Umbilical cord (tissue), 1 donor: ENCODE measurements at regions not wholly inside any gene's neighbourhood (a gene's known extent, or its start where the extent isn't known, plus 50 kb on each side); places are given as distances from the start of the nearest gene placed in this dataset.

Experiments
- DNase-seq: peaks from one replicate; pipeline ENCODE4 v3.0.0-alpha.2; 2015; ENCODE audit warnings: low spot score

GRCh38 chr22:27336151-27337090 is 465.1 kb downstream of the MN1 start:
- DNase-seq = no peak

DNA sequence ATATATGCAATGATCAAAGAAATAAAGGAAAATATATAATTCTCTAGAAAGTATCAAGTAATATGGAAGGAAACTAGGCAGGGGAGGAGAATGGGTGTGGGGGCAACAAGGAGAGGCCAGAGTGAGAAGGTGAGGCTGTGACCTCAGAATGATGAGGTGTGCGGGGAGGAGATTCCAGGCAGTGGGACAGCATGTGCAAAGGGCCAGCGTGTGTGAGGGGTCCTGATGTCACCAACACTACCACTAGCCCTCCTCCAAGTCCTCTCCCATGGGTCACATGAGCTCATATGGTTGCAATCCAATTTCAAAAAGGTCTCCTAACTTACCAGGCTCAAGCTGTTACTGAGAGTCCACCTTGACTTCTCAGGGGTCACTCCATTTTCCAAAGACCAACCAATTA is 463.9 kb downstream of the MN1 start:
- no peak for DNase-seq

GRCh38 chr22:27340047-27340446 is 461.5 kb downstream of the MN1 start:
- no peak for DNase-seq

GRCh38 chr22:27344546-27344945 is 457.0 kb downstream of the MN1 start:
- DNase-seq = peak; percentile 55

- DNase-seq = no peak
Measured at GRCh38 chr22:27345691-27346090, 455.9 kb downstream of the MN1 start.

DNA sequence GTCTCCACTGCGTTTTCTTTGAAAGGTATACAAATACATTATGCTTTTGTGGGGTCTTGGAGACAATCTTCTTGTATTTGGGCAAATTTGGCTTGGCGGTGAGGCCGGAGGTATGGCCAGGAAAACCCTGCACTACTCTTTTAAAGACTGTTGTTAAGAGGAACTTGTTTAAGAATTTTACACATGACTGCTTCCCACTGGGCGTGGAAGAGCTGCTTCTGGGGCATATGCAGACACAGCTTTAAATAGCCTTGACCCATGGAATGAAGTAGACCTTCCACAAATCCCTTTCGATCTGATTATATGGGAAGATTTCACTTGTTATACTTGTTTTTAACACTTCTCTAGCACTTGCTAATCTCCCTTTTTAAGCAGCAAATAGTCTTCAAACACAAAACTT is 453.6 kb downstream of the MN1 start:
- DNase-seq = no peak

- no peak for DNase-seq
Measured at GRCh38 chr22:27348634-27349033, 452.9 kb downstream of the MN1 start.

DNA sequence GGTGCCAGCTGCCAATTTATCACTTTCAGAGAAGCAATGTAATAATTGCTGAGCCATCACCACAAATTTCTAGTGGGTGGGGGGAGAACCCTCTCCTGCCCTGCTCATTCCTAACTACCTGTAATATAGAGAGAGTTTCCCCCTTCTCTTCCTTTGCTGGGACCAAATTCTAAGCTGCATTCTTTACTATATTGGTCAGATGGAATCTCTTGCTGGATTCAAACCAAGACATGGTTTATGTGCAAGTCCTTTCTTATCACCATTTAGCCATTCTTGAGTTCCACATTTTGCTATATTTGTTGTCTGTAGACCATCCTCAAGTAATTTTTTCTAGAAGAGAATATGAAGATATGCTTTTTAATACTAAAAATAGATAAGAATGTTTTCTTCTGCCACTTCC is 452.1 kb downstream of the MN1 start:
- DNase-seq = no peak

DNA sequence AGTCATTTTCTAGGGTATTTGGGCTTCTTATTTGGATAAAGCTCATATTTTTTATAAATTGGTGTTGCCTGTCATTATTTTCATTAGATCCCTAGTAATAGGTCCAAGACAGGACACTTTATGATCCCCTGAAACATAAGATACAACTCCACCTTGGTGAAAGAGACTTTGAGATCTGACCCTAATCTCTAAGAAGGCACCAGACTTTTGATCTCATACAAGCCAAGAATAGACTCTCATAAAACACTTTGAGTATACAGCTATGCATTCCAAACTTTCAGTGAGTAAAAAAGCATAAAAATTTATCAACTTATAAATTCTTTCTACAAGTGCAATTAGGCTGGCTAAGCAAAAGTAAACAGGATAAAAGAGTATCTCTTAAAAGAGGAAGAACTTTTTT is 451.2 kb downstream of the MN1 start:
- DNase-seq = no peak

DNA sequence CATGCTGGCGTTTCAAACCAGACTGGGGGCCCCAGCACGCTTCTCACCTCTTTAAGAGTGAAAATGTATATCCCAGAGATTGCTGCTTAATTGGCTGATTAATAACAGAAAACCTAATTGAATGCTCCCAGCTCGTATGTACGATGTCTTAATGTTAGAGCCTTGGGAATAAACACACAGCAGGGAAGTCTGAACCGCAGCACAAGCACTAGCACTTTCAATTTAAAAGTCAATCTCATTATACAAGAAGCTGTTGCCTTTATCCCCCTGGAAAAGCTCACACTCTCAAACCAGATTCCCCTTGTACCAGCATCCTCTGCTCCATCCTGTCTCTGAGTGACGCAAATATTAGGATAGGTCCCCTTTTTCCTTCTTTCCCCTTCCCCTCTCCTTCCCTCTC is 449.1 kb downstream of the MN1 start:
- DNase-seq = no peak

- DNase-seq = no peak
Measured at GRCh38 chr22:27358096-27358870, 443.3 kb downstream of the MN1 start.

- no peak for DNase-seq
Measured at GRCh38 chr22:27370269-27370668, 431.3 kb downstream of the MN1 start.

DNA sequence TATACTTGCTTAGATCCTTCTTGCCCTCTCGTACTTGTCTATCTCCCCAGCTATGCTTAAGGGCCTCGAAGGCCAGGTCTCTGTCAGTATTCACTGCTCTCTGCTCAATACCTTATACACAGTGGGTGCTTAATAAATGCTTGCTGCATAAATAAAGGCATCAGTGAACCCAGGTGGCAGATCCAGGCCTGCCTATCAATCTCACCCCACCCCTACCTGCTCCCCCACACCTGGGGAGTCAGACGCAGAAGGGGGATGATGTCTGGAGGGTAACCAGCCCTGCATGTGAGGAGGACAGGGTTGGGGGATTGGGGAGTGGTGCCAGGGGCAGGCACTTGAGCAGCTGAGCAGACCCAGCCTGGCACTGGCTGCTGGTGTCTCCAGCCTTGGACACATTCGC is 430.6 kb downstream of the MN1 start:
- no peak for DNase-seq

DNA sequence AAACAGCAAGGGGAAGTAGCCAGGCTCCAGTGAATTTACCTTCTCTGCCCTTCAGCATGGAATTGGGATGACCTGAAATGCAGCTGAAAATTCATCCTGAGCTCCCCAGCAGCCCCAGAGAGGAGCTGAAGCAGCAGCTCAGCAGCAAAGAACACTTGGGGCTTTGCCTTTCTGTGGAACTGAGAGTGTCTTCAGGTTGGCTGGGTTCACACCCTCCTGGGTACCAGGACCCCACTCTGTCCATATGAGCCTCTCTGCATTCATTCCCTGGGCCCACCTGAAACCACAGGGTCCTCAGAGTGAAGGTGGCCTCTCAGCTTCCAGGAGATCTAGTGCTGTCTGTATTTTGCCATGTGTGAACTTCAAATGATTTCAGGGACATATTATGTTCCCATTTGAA is 429.2 kb downstream of the MN1 start:
- no peak for DNase-seq

DNA sequence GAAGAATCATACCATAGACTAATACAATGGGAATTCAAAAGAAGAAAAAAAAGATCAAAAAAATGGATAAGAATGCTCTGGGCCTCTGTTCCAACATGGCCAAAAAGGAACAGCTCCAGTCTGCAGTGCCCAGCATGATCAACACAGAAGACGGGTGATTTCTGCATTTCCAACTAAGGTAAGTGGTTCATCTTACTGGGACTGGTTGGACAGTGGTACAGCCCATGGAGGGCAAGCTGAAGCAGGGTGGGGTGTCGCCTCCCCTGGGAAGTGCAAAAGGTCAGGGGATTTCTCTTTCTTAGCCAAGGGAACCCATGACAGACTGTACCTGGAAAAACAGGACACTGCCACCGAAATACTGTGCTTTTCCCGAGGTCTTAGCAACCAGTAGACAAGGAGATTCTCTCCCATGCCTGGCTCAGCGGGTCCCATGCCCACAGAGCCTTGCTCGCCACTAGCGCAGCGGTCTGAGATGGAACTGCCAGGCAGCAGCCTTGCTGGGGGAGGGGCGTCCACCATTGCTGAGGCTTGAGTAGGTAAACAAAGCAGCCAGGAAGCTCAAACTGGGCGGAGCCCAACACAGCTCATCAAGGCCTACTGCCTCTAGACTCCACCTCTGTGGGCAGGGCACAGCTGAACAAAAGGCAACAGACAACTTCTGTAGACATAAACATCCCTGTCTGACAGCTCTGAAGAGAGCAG is 428.4 kb downstream of the MN1 start:
- DNase-seq = no peak

DNA sequence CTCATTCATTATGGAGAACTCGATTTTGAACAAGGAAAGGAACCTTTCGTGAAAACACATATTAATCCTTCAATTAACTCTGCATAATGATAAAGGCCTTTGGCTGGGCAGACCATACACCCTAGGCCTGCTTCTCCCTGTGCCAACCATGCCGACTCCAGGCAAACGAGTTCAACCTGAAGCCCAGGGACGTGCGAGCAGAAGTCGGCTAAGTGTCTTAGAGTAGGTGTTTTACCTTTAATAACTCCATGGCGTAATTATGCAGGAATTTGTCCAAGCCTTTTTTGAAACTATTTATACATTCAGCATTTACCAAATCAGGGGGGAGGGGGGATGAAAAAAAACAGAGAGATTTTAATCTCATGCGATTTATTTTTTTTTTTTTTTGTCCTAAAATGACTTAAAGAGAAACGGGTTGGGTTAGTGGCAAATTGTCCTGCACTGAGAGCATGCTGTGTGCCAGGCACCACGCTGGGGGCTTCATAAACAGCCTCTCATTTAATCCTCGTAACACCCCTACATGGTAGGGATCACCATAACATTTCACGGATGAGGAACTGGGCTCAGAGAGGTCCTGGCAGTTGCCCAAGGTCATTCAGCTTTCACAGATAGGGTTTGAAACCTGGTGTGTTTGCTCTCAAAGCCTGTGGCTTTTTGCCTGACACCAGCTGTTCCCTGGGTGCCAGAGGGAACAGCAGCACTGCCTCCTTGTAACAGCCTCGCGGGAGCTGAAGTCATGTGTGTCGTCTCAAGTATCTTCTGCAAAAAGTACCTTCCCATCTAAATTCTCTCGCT is 423.9 kb downstream of the MN1 start:
- DNase-seq = no peak

- no peak for DNase-seq
Measured at GRCh38 chr22:27378311-27378800, 423.2 kb downstream of the MN1 start.

- no peak for DNase-seq
Measured at GRCh38 chr22:27378995-27379394, 422.6 kb downstream of the MN1 start.

DNA sequence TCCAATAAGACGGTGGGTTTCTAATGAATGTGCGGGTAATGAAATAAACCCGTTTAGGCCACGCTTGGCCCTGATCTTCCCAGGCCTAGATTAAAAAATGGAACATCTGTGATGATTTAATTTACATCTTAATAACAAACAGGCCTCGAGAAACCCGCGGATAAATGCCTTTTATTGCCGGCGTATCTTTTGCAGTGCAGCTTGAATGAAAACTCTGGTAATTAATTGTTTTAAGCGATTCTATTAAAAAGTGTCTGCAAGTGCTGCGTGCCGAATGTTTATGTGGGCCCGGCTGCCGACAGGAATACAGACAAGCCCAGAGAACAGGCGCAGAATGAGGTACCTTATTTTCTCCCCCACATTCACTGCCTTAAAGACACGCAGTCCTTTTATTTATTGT is 420.7 kb downstream of the MN1 start:
- no peak for DNase-seq

- DNase-seq = no peak
Measured at GRCh38 chr22:27381552-27381951, 420.0 kb downstream of the MN1 start.
